ENCODE measurements at regions not wholly inside any gene's neighbourhood (a gene's known extent, or its start where the extent isn't known, plus 50 kb on each side); places are given as distances from the start of the nearest gene placed in this dataset.

DNA sequence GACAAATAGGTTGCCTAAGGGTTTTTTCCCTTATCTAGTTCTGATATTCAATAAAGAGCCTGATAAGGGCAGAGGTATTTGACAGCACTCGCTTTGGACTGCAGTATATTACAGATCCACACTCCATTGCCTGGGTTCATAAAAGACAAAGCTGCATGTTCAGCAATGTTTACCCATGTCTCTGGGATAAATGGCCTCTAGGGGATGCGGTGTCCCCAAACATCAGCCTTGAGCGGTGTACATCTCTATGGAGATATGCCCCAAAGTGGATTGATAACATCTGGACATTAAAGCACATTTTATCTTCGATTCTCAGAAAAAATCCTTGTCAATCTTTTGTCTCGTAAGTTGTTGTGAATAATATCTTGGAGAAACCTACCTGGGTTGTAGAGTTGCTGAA lies 660.8 kb upstream of the AADAT start:
- H3K9me3 Mint-ChIP-seq (ENCODE audit: unreplicated experiment): no peaks in the 10 kb centered on the region
- H3K36me3 Mint-ChIP-seq (ENCODE audit: insufficient read depth, unreplicated experiment): no peaks in the 10 kb centered on the region
- TF ChIP-seq, protein P1, sequence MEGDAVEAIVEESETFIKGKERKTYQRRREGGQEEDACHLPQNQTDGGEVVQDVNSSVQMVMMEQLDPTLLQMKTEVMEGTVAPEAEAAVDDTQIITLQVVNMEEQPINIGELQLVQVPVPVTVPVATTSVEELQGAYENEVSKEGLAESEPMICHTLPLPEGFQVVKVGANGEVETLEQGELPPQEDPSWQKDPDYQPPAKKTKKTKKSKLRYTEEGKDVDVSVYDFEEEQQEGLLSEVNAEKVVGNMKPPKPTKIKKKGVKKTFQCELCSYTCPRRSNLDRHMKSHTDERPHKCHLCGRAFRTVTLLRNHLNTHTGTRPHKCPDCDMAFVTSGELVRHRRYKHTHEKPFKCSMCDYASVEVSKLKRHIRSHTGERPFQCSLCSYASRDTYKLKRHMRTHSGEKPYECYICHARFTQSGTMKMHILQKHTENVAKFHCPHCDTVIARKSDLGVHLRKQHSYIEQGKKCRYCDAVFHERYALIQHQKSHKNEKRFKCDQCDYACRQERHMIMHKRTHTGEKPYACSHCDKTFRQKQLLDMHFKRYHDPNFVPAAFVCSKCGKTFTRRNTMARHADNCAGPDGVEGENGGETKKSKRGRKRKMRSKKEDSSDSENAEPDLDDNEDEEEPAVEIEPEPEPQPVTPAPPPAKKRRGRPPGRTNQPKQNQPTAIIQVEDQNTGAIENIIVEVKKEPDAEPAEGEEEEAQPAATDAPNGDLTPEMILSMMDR (IDR thresholded peaks at IDR 0.05; ENCODE audit: insufficient read depth in 1 of 2, low read depth in 1 of 2, low read length in 1 of 2, severe bottlenecking in 1 of 2, unreplicated experiment in 1 of 2): no peak
- Histone ChIP-seq H3K36me3 (ENCODE audit: control insufficient read depth, insufficient read depth, low read length) (no peaks in the 10 kb centered on the region), H3K4me1 (no peaks in the 10 kb centered on the region), H3K4me3 (ENCODE audit: low read depth, low read length) (no peak overlapping the region), H3K27me3 (replicated peaks; ENCODE audit: control insufficient read depth, insufficient read depth, low read length) (no peaks in the 10 kb centered on the region), H3K9me3 (no peaks in the 10 kb centered on the region)
- DNase-seq: peak in 1 of 2 experiments; percentile 1
- H3K4me3 Mint-ChIP-seq (ENCODE audit: unreplicated experiment): no peak overlapping the region
- H3K27me3 Mint-ChIP-seq (ENCODE audit: insufficient read depth, unreplicated experiment): no peaks in the 10 kb centered on the region
- no TSS peak for BruUV-seq (replicated peaks)
- H3K4me1 Mint-ChIP-seq (ENCODE audit: low read depth, unreplicated experiment): no peaks in the 10 kb centered on the region
- ChIA-PET CTCF (no interaction called here), POLR2A (no interaction called here)
- intact Hi-C loops (cut with micrococcal nuclease; ENCODE audit: unreplicated experiment): loop anchor here (1.0 kb wide), 1 partner anchor 103 kb away; no protein-coding TSS in a partner anchor
- H3K27ac Mint-ChIP-seq (ENCODE audit: unreplicated experiment): no peak overlapping the region

DNA sequence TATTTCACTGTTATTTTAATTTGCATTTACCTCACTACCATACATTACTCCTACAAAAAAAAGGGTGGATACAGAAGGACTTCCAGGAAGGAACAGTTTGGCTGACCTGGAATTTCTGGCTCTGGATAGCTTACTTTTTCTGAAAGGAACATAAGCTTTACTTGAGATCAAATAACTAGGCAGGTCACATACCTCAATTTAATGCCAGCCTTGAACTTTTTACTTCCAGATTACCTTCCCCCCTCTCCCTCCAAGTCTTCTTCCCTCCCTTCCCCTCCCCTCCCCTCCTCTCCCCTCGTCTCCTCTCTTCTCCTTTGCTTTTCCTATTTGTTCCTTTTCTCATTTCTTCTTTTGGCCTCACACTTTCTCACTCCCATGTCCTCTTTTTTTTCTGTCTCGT lies 659.2 kb upstream of the AADAT start:
- Histone ChIP-seq H3K36me3 (ENCODE audit: control insufficient read depth, insufficient read depth, low read length) (no peaks in the 10 kb centered on the region), H3K27me3 (replicated peaks; ENCODE audit: control insufficient read depth, insufficient read depth, low read length) (no peaks in the 10 kb centered on the region), H3K9me3 (no peaks in the 10 kb centered on the region), H3K4me1 (no peaks in the 10 kb centered on the region), H3K4me3 (ENCODE audit: low read depth, low read length) (no peak overlapping the region)
- Mint-ChIP-seq H3K9me3 (ENCODE audit: unreplicated experiment) (no peaks in the 10 kb centered on the region), H3K36me3 (ENCODE audit: insufficient read depth, unreplicated experiment) (no peaks in the 10 kb centered on the region), H3K4me3 (ENCODE audit: unreplicated experiment) (no peak overlapping the region), H3K4me1 (ENCODE audit: low read depth, unreplicated experiment) (no peaks in the 10 kb centered on the region), H3K27ac (ENCODE audit: unreplicated experiment) (no peak overlapping the region), H3K27me3 (ENCODE audit: insufficient read depth, unreplicated experiment) (peaks cover 3% of the 10 kb centered on the region)
- intact Hi-C loops (cut with micrococcal nuclease; ENCODE audit: unreplicated experiment): no loop called here
- CTCF ChIA-PET: no interaction called here
- no peak for DNase-seq
- TF ChIP-seq, protein P1 (IDR thresholded peaks at IDR 0.05; ENCODE audit: insufficient read depth in 1 of 2, low read depth in 1 of 2, low read length in 1 of 2, severe bottlenecking in 1 of 2, unreplicated experiment in 1 of 2): no peak
- BruUV-seq (replicated peaks): no TSS peak
- POLR2A ChIA-PET: no interaction called here

DNA sequence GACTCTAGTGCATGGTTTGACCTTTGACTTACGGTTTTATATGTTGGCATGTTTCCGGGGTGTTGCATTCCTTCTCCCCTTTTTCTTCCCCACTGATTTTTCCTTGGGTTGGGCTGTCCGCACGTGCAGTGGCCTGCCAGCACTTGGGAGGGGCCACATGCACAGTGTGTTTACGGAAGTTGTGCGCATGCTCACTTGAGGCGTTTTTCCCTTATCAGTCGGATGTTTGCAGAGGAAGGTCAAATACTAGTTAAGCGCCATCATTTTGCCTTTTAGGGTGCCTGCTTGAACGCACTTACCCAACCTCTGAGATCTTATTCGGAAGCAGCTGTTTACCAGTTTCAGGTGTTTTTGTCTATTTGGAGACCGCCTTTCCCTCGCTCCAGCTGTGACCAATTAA lies 653.9 kb upstream of the AADAT start:
- Mint-ChIP-seq H3K4me3 (ENCODE audit: unreplicated experiment) (no peak overlapping the region), H3K27ac (ENCODE audit: unreplicated experiment) (no peak overlapping the region), H3K36me3 (ENCODE audit: insufficient read depth, unreplicated experiment) (no peaks in the 10 kb centered on the region), H3K4me1 (ENCODE audit: low read depth, unreplicated experiment) (no peaks in the 10 kb centered on the region), H3K27me3 (ENCODE audit: insufficient read depth, unreplicated experiment) (peaks cover 3% of the 10 kb centered on the region), H3K9me3 (ENCODE audit: unreplicated experiment) (no peaks in the 10 kb centered on the region)
- H3K27me3 ChIP-seq (replicated peaks; ENCODE audit: control insufficient read depth, insufficient read depth, low read length): no peaks in the 10 kb centered on the region
- POLR2A ChIA-PET: no interaction called here
- DNase-seq: peak; percentile 29 to 69
- no peaks in the 10 kb centered on the region for H3K4me1 ChIP-seq
- no peaks in the 10 kb centered on the region for H3K9me3 ChIP-seq
- H3K4me3 ChIP-seq (ENCODE audit: low read depth, low read length): no peak overlapping the region
- intact Hi-C loops (cut with micrococcal nuclease; ENCODE audit: unreplicated experiment): no loop called here
- CTCF ChIA-PET: no interaction called here
- TF ChIP-seq, protein P1 (IDR thresholded peaks at IDR 0.05; ENCODE audit: insufficient read depth in 1 of 2, low read depth in 1 of 2, low read length in 1 of 2, severe bottlenecking in 1 of 2, unreplicated experiment in 1 of 2): no peak
- no peaks in the 10 kb centered on the region for H3K36me3 ChIP-seq (ENCODE audit: control insufficient read depth, insufficient read depth, low read length)
- BruUV-seq (replicated peaks): no TSS peak
